HG03460 (cell line): ENCODE measurements at regions not wholly inside any gene's neighbourhood (a gene's known extent, or its start where the extent isn't known, plus 50 kb on each side); places are given as distances from the start of the nearest gene placed in this dataset.
"Not testable (repeated sequence)": the region's sequence is repeated elsewhere in the genome, so short reads cannot be mapped to it uniquely, and the experiment has no call there.

Experiments
- ATAC-seq: cut with Tn5 transposase; IDR thresholded peaks from one replicate; pipeline ENCODE4 v1.9.1; 2021; ENCODE audit not compliant: unreplicated experiment

DNA sequence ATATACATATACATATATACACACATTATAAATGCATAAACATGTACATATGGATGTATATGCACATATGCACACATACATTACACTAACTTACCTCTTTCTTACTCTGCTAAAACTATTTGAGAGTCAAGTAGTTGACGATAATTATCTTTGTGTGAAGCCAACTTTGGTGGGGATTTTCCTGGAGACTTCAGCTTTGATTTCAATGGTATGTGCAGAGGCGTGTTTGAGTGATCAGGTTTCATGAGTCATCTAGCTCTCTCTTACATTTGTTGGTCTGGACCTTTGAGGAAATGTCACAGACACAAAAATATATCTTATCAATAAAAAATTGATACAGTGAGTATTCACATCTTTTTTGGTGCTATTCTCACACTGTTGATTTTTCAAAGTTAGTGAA, 769.1 kb upstream of the LUZP2 start:
- ATAC-seq = no peak

DNA sequence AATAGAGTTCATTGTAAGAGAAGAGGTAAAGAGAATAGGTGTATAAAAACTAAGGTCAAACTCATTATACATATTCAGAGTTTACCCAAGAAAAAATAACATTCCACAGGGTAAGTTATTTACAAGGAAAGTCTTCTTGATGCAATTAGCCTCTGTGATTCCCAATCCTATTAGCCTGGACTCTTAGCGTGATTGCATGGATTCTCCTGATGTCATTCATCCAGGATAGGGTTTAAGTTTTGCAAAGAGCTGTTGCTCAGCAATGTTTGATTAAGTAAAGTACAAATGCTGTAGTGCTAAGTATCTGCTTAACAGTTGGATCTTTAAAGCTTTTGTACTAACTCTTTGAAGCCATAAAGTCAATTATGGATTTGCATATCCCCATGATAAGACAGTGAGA, 767.8 kb upstream of the LUZP2 start:
- ATAC-seq = no peak

DNA sequence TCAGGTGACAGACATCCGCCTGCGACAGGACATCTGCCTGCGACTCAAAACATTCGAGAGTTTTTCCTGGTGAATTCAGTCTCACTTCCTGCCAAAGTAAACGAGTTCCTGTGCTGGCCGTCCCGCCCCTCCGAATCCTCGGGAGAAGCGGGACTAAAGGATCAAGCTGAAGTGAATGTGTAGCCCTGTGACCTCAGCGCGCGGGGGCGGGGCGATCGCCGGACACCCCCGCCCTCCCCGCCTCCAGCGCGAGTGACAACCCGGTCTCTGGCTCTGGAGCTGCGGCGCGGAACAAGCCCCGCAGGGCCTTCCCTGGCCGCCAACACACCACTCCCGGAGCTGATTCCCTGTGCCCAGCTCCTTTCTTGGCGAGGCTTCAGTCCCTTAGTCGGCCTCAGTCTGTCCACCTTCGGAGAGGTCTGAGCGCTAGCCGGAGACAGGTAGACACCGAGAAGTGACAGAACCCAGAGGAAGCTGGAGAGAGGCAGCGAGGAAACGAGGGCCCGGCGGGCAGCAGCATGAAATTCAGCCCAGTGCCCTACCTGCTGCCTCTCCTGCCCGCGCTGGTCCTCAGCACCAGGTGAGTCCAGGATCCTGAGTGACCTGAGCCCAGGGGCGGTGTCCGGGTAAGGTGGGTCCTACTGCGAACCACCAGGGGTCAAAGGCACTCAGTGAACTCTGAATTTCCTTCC, 766.4 kb upstream of the LUZP2 start:
- no peak for ATAC-seq

DNA sequence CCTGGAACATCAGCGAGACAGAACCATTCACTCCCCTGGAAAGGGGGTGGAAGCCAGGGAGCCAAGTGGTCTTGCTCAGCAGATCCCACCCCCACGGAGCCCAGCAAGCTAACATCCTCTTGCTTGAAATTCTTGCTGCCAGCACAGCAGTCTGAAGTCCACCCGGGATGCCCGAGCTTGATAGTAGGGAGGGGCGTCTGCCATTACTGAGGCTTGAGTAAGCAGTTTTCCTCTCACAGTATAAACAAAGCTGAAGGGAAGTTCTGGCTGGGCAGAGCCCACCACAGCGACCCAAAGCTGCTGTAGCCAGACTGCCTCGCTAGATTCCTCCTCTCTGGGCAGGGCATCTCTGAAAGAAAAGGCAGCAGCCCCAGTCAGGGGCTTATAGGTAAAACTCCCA, 764.8 kb upstream of the LUZP2 start:
- ATAC-seq = no peak

DNA sequence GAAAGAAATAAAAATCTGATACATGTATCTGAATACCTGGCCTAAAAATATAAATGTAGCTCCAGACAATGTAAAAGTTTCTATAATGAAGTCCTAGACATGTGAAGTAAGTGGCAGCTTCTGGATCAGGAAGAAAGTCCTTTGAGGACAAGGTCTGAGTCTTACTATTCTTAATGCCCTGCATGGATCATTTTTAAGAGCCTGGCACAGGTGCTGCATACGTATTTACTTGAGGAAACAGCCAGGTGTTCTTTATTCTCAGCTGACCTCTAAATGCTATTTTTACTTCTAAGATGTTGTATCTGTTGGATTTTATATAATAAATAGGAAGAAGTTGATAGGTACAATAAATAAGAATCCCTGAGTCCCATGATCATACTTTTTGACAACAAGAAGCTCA, 750.0 kb upstream of the LUZP2 start:
- ATAC-seq = no peak

DNA sequence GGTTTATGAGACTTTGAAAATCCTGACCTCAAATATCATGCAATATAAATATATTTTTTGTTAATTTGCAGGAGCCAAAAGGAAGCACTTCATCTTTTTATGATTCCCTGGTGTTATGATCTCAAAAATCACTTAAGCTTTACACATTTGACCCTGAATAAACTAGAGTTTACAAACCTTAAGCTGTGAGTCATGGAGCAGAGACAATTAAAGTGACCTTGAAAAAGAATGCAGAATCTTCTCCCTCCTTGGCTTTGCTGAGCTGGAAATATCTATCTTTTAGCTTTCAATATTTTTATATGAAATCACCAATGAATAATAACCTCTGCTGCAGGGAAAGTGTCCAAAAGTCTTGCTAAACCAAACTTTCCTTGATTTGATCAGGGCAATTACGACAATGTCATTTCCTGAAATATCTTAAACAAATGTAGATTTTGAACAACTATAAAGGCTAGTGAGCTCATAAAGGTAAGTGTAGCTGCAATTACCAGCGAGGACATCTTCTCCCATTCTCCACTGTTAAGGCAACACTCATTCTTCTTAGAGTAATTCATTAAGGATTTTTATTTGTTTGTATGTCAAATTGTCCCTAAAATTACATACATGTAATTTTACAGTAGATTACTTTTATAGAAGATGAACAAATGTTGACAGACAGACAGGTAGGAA, 747.0 kb upstream of the LUZP2 start:
- no peak for ATAC-seq

DNA sequence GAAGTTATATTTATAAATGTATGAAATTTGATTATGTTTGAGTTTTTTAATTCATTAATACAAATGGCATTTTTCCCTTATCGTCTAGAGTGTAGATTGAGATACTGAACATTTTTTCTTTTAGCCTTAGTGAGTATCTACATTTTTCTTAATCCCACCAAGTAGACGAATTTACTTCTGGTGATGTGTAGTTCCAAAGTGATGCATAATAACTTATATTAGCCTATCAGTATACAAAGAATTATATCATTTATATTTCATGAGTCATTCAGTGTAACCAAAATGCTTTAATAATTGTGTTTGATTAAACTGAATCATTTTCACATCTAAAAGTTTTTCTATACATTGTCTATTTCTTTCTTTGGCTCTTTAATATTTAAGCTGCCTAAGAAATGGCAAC, 745.6 kb upstream of the LUZP2 start:
- no peak for ATAC-seq

DNA sequence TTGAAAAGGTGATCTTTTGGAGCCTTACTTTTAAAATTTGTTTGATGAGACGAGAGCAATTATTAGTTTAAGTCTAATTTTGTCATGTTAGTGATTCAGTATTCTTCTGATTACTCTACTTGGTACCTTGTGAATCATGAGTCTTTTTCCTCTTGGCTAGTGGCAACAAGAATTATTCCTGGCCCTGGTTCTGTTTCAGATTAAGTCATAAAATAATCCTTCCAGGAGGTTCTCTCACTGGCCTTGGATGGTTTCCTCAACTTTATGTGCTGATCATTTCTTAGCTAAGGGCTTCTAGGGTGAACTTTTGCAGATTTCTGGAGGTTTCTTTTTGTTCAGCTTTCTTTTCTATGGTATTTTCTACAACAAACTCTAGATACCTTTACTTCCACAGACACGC, 741.8 kb upstream of the LUZP2 start:
- no peak for ATAC-seq

DNA sequence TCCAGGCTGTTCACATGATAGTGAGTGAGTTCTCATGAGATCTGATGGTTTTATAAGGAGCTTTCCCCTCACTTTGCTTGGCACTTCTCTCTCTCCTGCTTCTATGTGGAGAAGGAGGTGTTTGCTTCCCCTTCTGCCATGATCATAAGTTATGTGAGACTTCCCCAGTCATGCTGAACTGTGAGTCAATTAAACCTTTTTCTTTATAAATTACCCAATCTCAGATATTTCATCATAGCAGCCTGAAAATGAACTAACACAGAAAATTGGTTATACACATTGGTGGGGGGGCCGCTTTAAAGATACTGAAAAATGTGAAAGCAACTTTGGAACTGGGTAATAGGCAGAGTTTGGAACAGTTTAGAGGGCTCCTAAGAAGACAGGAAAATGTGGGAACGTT, 741.1 kb upstream of the LUZP2 start:
- ATAC-seq = no peak

DNA sequence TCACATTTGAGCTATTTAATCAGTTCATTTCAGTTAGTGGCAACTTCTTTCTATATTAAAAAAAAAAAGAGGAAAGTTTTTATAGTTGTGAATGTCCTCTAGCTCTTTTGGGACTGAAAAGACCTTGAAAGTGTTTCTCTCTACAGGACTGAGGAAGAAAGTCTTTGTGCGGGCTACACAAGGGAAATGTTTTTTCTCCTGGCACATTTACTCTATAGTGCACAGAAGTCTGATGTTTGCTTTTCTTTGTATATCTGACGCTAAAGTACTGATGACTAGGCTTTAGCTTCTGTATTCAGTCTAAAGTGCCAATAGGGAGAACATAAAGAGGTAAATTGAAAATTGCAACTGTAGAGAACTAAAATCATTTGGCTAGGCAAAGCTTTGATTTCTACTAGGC, 737.4 kb upstream of the LUZP2 start:
- no peak for ATAC-seq

DNA sequence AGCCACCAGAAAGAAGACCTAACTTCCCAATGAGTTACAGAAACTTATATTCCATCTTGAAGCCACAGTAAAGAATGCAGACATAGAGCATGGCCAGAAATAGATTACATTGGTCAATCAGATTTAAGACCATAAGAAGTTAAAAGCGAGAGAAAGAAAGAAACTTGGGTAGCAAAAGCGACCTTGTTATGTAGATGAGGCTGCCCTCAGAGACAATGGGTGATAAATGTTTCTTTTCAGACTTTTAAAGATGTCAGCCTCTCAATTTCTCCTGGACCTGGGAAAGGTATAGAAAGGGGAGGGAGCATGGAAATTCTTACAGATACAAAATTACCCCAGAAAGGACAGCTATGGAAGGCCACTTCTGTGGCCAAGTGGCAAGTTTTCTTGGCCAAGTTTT, 732.6 kb upstream of the LUZP2 start:
- ATAC-seq = no peak

DNA sequence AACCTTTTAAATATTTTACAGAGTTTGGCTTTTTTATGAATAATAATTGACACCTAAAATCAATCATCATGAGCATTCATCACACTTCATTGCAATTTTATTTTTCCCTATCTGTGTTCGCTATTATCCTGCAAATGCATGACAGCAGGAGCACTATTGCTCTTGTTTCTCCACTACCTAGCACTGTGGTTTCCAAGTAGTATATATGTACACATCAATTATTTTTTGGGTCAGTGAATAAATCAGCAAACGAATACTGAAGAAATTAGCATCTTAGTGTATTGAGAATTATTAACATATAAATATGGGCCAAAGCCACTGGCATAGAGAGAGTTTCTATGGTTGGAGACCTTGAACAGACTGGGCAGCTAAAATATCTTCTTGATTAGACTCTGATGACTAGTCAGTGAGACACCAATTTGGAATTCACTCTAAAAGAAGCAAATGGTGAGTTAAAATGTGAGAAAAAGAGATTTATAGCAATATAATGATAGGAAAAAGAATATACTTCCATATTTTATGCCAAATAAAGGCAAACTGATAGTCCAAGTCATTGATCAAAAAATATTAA, 731.1 kb upstream of the LUZP2 start:
- no peak for ATAC-seq

DNA sequence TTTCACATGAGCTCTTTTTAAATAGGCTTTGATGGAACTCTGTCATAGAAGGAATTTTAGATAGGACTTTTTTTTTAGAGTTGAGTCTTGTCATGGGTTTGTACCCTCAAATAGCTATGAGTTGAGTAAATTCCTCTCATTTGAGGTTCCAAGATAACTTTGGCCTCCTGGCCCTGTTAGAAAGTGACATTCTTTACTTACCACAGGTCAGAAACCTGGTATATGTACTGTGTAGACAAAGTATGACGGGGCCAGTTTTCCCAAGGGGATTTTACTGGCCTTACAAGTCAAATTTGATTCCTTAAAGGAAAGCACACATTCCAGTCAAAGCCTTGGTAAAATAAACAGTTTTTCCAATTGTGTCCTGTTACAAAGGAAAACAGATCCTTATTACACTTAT, 729.3 kb upstream of the LUZP2 start:
- no peak for ATAC-seq

DNA sequence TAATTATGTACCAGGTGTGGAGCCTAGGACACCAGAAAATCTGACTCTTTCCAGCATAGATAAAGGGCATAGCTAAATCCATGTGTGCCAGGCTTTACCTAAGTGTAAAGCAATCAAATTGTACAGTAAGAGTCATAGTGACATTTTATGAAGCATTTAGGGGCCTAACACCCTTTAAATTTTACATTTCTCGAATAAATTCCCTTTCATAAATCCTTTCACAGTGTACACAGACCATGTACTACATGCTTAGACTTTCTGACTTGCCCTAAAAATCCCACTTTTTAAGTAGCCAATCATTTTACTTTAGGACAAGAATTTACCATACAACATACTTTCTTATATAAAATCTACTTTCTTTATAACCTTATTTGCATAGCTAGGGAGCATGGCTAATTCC, 727.6 kb upstream of the LUZP2 start:
- no peak for ATAC-seq

DNA sequence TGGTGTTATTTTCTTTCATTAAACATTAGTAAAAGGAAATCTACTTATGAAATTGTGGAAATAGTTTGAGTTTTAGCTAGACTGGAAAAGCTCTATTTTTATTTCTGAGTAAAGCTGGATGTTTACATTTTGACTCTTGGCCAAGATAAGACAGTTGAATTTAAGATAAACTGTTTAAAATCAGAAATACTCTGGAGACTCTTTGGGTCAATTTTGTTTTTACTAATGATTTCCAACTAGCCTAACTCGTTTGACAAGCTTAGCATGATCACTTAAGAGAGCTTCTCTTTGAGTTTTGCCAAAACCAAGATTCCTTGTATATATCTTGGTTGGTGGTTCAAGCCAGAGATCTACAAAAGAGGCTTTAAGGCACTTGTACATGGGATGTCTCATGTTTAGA, 724.8 kb upstream of the LUZP2 start:
- ATAC-seq = no peak

DNA sequence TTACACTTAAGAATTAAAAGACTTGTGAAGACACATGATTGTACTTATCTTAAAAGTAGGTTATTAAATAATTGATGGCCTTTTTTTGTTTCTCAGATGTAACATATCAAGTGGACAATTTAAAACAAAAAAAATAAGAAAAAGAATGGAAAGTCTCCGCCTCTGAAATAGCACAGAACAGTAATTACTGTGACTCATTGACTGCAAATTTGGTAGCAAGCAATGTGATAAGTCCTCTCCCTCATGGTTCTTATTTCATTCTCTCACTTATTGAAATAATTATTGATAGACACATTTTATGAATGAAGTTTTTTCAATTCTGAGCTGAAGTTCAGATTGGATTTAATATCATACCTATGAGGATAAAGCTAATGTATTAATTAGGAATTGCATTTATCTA, 717.9 kb upstream of the LUZP2 start:
- ATAC-seq = no peak

DNA sequence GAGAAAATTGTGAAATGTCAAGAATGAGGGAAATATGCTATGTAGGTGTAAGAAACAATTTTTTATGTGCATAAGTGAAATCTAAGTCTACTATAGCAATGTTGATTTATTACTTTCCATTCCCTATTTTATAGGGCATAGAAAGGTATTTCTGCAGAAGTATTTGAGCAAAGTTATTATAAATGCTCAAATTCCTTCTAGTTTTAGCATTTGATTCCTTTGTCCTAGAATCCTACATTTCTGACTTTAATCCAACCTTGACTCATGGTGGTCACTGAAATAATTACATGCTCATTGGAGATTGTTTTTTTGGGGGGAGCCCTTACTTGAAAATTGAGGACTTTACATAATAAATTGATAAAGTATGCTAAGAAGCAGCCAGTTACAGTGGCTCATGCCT, 716.6 kb upstream of the LUZP2 start:
- ATAC-seq = no peak

DNA sequence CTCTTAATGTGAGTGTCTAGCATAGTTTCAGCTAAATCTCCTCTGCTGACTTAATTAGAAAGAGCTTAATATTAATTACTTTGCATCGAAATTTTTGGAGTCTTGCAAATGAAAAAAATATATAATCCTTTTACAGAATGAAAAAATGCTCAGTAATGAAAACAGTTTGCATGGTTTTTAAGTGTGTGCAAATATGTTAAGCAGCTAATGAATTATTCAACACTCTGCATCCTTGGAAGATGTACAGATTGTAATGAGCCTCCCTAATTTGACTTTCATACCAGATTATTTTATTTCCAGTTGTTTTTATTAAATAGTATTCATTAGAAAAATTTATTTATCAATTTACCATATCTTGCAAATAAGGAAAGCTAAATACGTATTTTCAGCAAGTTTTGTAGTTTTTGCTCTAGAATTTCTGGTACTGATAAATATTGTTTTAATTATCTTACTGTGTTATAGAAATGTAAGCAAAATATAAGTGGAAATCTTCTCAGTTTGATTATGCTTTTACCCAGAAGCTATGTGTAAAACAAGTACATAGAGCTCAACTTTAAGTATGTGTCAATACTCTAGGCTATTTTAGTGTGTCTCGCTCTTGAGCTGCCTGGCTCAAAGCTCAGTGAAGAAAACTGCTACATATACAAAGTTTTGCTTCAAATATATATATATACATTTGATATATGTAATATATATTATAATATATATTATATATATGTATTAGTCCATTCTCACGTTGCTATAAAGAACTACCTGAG, 714.9 kb upstream of the LUZP2 start:
- no peak for ATAC-seq

DNA sequence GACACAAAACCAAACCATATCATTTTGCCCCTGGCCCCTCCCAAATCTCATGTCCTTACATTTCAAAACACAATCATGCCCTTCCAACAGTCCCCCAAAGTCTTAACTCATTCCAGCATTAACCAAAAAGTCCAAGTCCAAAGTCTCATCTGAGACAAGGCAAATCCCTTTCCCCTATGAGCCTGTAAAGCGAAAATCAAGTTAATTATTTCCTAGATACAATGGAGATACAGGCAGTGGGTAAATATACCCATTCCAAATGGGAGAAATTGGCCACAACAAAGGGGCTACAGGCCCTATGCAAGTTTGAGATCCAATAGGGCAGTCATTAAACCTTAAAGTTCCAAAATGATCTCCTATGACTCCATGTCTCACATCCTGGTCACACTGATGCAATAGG, 709.9 kb upstream of the LUZP2 start:
- ATAC-seq = not testable (repeated sequence)

DNA sequence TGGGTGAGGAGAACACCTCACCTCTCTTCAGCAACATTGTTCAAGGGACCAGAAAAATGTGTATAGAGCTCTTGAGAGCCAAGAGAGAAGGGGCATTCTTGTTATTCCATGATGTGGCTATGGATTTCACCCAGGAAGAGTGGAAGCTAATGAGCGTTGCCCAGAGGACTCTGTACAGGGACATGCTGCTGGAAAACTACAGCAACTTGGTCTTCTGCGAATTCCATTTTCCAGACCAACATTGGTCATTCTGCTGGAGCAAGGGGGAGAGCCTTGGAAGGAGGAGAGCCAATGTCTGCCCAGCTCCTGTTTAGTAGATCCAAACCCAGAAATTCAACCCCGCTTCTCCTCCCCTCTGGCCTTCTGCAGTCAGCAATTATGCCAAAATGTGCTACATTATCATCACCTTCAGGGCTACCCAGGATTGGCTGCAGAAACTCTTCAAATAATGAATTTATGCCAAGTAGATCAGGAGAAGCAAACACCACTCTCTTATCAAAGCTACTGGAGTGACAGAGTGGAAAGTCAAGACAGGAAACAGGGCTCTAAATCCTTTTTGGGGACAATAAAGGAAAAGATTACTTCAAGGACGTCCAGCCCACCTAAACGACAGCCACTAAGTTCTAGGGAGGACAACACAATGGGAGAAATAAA, 707.5 kb upstream of the LUZP2 start:
- no peak for ATAC-seq

DNA sequence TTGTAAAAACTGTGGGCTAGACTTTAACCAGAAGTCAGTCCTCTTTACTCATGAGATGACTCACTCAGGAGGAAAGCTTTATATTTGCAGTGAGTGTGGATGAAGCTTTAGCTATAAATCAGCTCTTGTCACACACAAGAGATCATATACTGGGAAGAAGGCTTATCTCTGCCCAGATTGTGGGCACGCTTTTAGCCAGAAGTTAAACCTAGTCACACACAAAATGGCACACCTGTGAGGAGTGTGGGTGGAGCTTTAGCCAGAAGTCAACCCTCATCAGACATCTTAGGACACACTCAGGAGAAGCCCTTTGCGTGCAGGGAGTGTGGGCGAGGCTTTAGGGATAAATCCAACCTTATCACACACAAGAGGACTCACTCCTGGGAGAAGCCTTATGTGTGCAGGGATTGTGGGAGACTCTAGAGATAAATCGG, 706.9 kb upstream of the LUZP2 start:
- no peak for ATAC-seq
